Inflammatory macrophage treated with lipopolysaccharide for 4 hours (primary cell): ENCODE measurements at regions not wholly inside any gene's neighbourhood (a gene's known extent, or its start where the extent isn't known, plus 50 kb on each side); places are given as distances from the start of the nearest gene placed in this dataset.
A peak's percentile ranks its signal among the peaks of the same experiment; 100 is the strongest.

Source experiments
- DNase-seq: peaks from one replicate; pipeline ENCODE4 v3.0.0-alpha.2; 2020

DNA sequence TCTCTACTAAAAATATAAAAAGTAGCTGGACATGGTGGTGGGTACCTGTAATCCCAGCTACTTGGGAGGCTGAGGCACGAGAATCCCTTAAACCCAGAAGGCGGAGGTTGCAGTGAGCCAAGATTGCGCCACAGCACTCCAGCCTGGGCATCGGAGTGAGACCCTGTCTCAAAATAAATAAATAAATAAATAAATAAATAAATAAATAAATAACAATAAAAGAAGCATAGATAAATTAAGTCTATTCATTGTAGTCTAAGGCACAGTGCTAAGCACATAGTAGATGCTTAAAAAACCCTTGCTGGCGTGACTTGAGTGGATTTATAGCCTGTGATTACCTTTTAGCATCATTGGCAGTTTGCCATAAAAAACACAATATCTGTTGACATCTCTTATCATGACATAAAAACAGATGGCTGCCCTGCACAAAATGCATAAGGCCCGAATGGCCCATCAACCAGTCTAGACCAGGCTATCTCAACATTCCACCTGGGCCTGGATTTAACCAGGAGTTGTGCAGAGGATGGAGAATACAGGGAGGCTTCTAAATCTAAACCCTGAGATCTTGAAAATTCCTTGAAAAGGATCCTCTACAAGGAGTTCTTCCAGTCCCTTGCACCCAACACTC lies 94.9 kb downstream of the PRLHR start:
- no peak for DNase-seq

DNA sequence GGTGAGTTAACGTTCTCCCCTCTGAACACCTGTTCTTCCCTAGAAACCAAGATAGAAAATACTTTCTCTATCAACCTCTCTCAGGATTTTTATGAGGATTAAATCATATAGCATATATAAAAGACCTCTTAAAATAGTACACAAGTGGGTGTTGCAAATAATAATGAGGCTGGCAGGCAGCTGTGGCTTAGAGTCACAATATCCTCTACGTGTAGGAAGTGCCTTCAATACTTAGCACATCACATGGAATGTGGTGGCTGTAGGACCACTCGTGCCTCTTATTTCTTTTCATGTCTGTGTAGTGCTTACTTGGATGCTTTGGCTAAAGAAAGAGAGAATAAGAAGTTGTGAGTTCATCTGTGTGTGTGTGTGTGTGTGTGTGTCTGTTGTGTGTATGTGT lies 96.3 kb downstream of the PRLHR start:
- DNase-seq: no peak

DNA sequence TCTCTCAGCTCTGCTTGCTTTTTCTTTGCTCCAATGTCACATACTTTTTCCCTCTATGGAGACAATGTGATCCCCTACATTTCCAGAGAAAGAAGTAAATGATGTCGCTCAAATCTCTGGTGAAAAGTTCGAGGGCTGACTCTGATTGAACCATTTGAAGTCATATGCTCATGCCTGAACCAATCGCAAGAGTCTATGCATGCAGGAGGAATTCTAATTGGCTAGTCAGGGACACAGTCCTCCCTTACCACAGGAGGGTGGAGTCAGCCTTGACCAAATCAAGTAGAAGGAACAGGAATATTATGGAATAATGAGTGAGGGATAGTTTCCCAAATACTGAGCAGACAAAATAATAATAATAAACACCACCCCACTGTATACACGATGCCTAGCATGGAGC lies 96.8 kb downstream of the PRLHR start:
- no peak for DNase-seq

DNA sequence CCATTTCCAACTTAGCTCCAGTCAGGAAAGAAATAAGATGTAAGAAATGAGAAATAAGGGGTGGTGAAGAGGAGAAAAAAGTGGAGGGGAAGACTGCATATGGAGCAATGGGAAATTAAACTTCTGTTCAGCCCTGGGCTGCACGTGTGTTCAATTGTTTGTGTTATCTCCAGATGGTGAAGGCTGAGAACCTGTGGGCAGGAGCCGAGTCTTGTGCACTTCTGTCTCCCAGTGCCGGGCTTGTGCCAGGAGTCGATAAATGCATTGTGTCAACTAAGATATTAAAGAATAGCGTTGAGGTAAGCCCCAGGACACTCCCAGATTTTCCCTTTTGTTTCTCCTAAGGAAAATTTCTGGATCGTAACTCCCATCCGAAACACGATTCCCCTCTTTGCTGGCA lies 98.2 kb downstream of the PRLHR start:
- no peak for DNase-seq

- no peak for DNase-seq
These were observed 98.9 kb downstream of the PRLHR start for GRCh38 chr10:118496525-118496924.

DNA sequence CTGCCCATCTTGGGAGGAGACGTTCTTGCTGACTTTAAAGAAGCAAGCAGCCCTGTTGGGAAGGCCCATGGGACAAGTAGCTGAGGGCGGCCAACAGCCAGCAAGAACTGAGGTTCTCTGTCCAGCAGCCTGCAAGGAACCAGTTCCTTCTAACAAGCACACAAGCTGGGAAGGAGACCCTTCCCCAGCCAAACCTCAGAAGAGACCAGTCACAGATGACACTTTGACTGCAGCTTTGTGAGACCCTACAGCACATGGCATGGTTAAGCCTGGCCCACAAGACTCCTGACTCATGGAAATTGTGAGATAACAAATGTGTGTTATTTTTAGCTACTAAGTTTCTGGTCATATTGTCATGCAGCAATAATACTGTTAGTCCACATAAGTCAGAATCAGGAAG lies 99.9 kb downstream of the PRLHR start:
- DNase-seq: peak; percentile 9

- no peak for DNase-seq
These were observed 104.4 kb downstream of the PRLHR start for GRCh38 chr10:118491055-118491454.

- DNase-seq: peak; percentile 28
These were observed 106.5 kb downstream of the PRLHR start for GRCh38 chr10:118488710-118489497.

- DNase-seq: no peak
These were observed 109.8 kb downstream of the PRLHR start for GRCh38 chr10:118485641-118486040.

- DNase-seq: no peak
These were observed 111.1 kb downstream of the PRLHR start for GRCh38 chr10:118484152-118484871.

DNA sequence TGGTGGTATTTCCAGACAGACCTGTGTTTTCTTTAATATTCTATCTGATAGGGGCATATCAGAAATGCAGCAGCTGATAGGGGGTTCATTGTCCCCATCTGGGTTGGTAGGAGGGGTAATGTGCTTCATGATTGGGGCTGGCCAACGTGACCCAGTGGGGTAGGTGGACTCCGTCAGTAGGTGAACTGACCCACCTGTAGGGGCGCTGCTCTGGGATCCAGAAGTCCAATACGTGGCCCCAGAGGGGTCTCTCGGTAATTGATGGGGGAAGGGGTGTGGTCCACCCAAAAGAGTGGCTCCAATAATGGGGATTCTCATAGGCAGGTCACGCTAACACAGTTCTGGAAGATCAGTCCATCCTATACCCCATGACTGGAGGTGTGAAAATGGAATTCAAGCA lies 112.0 kb downstream of the PRLHR start:
- no peak for DNase-seq

DNA sequence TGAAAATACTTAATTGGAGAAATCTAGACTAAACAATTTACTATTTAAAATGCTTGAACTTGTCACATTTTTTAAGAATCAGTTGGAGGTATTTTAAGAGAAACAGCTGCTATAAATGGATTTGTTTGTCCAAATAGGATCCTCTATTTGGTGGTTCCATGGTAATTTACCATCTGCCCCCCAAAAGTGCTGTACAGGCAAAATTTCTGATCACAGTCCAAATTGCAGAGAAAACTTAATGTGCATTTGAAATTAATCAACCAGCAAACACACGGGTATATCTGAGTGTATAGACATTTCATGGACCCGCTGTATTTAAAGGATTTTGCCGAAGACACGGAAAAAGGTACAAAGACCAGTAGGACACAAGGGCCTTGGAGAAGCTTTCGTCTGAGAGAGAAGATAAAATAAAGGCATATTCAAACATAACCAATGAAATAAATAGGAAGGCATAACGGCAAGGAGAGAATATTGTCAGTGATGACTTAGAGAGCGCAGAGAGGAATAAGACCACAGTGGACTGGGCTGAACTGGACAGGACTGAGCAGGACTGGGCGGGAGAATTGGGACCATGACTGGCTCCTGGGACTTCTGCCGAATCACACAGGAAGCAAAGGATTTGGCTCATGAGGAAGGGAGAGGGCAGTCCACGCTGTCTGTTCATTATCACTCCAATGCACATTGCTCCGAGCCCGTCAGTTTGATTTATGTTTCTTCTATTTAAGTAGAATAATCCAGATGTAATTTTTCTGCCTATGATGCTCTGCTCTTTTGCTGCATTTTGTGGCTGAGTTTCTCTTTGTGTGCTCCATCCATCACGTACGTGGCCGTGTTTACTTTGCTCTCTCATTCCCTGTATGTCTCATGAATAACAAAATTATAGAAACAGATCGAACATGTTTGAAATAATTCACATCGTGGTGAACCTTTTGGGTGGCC lies 112.8 kb downstream of the PRLHR start:
- no peak for DNase-seq

GRCh38 chr10:118481871-118482270 lies 113.6 kb downstream of the PRLHR start:
- DNase-seq: peak; percentile 8

DNA sequence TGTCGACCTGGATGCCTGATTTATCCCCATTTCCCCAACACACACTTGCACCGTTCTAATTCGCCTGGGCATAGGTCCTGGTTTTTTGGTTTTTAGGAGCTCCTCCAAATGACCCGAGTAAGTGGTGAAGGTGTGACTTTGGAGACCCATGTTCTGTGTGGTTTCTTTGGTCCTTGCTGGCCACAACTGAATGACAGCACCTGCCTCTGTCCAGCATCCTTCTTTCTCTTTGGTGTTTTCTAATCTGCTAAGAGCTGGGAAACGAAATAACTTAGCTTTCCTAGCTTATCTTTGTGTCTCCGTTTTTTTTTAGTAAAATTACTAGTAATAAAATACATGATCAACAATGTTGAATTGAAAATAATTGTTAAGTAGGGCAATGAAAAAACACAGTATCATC lies 120.2 kb downstream of the PRLHR start:
- no peak for DNase-seq

- DNase-seq: no peak
These were observed 121.3 kb downstream of the PRLHR start for GRCh38 chr10:118474111-118474510.

- DNase-seq: no peak
These were observed 122.0 kb downstream of the PRLHR start for GRCh38 chr10:118473305-118473960.

- DNase-seq: no peak
These were observed 122.8 kb downstream of the PRLHR start for GRCh38 chr10:118472415-118473304.

DNA sequence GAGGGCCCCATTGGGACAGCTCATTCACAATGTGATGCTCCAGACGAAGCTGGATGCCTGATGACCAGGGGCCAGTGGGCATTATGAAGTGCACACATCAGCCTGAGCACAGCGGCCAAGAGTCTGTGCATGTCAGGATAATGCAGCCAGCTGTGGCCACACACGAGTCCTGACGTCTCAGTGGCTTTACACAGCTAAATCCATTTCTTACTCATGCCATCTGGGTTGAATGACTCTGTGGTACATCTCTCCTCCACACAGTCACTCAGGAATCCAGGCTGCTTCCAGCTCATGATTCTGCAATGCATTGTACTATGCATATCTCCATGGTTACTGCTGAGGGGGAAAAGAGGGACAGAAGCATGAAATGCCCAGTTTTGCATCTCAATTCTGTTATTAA lies 123.6 kb downstream of the PRLHR start:
- no peak for DNase-seq

DNA sequence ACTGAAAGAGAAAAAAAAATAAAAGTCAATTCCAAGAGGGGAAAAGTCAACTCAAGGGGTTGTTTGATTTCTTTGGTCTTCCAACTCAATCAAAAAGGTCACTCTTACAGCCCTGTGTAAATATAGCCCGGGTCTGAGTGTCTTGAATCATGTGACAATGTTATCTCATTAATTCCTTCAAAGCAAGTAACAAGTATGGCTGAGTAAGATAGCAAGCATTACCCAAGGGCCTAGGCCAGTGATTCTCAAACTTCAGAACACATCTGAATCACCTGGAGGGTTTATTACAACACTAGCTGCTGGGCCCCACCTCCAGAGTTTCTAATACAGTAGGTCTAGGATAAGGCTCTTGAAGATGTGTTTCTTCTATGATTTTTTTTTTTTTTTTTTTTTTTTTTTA lies 125.0 kb downstream of the PRLHR start:
- DNase-seq: no peak

- no peak for DNase-seq
These were observed 125.1 kb upstream of the FAM204A start for GRCh38 chr10:118467200-118467599.

DNA sequence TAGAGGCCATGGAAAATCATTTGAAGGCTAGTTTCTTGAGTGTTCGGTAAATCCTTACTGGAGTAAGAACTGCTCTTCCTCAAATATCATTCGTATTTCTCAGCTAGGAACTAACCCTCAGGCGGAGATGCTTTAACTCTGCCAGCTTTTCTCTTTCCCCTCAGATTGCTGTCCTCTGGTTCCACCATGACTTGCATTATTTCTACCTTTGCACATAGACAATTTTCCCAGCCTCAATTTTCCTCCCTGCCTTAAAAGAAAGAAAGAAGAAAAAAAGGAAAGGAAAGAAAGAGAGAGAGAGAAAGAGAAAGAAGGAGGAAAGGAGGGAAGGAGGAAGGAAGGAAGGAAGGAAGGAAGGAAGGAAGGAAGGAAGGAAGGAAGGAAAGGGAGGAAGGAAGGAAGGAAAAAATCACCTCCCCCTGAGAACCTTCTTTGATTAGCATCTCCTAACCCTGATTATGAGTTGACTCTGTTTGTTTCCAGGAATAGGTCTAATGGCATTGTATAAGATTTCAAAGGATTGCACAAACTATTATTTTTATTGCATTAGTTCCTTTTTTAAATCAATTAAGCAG lies 123.3 kb upstream of the FAM204A start:
- no peak for DNase-seq
